HCT116 (cell line): ENCODE measurements at regions not wholly inside any gene's neighbourhood (a gene's known extent, or its start where the extent isn't known, plus 50 kb on each side); places are given as distances from the start of the nearest gene placed in this dataset.

Experiments
- ATAC-seq: fragments of 200-7000 bp; cut with Tn5 transposase; 2 replicates; pipeline ENCODE4 v1.9.1; 2020; ENCODE audit warnings: mild to moderate bottlenecking, moderate library complexity
- BruUV-seq: library from RNA; stranded (reverse); fragments of 400-500 nt; replicated peaks from 2 replicates; lab custom pipeline; 2021; lab: Mats Ljungman, UMichigan
- CTCF ChIA-PET: fragments of 300-600 bp; sonication (Branson Sonifier 250); formaldehyde crosslinking; loops from one replicate; lab custom pipeline; 2021; ENCODE audit warnings: antibody characterized with exemption; lab: Charles Lee
- POLR2A ChIA-PET: fragments of 300-600, 350-600 bp; sonication (Branson Sonifier 250); formaldehyde crosslinking; loops from one replicate; lab custom pipeline; 2021; ENCODE audit warnings: antibody characterized with exemption; lab: Charles Lee
- RAD21 ChIA-PET, 2 experiments: fragments of 300-600 bp; sonication (Branson Sonifier 250); formaldehyde crosslinking; loops; one replicate each; lab custom pipeline; 2023; ENCODE audit warnings: low total read pairs in 2 of 2; ENCODE audit not compliant: uncharacterized antibody in 2 of 2, unreplicated experiment in 2 of 2, low non-redundant PET in 1 of 2; lab: Charles Lee
- DNase-seq: peaks from one replicate; pipeline ENCODE4 v3.0.0-alpha.2; 2010; ENCODE audit warnings: low read depth, low spot score
- H2AFZ ChIP-seq: fragments of 200-600 bp; shearing (Covaris generic), sonication (generic); 2 replicates; pipeline ENCODE4 v1.6.1; 2017; ENCODE audit warnings: low read depth, mixed run types, mixed read lengths, antibody characterized with exemption, low read length; ENCODE audit not compliant: poor library complexity, severe bottlenecking
- H3K27ac ChIP-seq: 2 replicates; pipeline ENCODE4 v1.5.1; 2012; ENCODE audit warnings: low read depth, low read length
- H3K27me3 ChIP-seq: fragments of 200-600 bp; sonication (generic); 2 replicates; pipeline ENCODE4 v1.6.1; 2016; ENCODE audit warnings: mixed run types, low read length, mixed read lengths; ENCODE audit not compliant: insufficient read depth
- H3K36me3 ChIP-seq, 2 experiments: fragments of 200-500 bp in 1 of 2; fragments of 200-600 bp in 1 of 2; sonication (Bioruptor generic) in 1 of 2; sonication (generic) in 1 of 2; 2 replicates each; pipeline versions ENCODE4 v1.5.1 to v1.6.1; 2014 to 2016; ENCODE audit warnings: low read length in 2 of 2, inconsistent platforms in 1 of 2, mixed read lengths in 1 of 2, mixed run types in 1 of 2; ENCODE audit not compliant: insufficient read depth in 2 of 2, control insufficient read depth in 1 of 2
- H3K4me1 ChIP-seq, 2 experiments: fragments of 200-600 bp in 1 of 2; sonication (generic) in 1 of 2; 2 replicates each; pipeline versions ENCODE4 v1.5.1 to v1.6.1; 2012 to 2017; ENCODE audit warnings: low read length in 2 of 2, inconsistent platforms in 1 of 2, mild to moderate bottlenecking in 1 of 2, mixed read lengths in 1 of 2, mixed run types in 1 of 2, moderate library complexity in 1 of 2; ENCODE audit not compliant: insufficient read depth in 2 of 2, control insufficient read depth in 1 of 2
- H3K4me2 ChIP-seq: fragments of 200-600 bp; sonication (generic); 2 replicates; pipeline ENCODE4 v1.6.1; 2017; ENCODE audit warnings: mixed run types, low read length, mixed read lengths
- H3K4me3 ChIP-seq, 2 experiments: fragments of 200-600 bp in 1 of 2; sonication (generic) in 1 of 2; replicated peaks in 1 of 2; 2 replicates each; pipeline ENCODE4 v1.5.1; 2011 to 2016; ENCODE audit warnings: low read length in 2 of 2, control low read depth in 1 of 2, low read depth in 1 of 2, mild to moderate bottlenecking in 1 of 2, mixed read lengths in 1 of 2, mixed run types in 1 of 2
- H3K79me2 ChIP-seq: fragments of 200-600 bp; sonication (generic); 2 replicates; pipeline ENCODE4 v1.6.1; 2017; ENCODE audit warnings: mild to moderate bottlenecking, mixed run types, low read length, moderate library complexity, mixed read lengths; ENCODE audit not compliant: insufficient read depth
- H3K9ac ChIP-seq: fragments of 200-600 bp; sonication (generic); 2 replicates; pipeline ENCODE4 v1.6.1; 2016; ENCODE audit warnings: low read length, mixed read lengths
- H3K9me2 ChIP-seq: fragments of 200-600 bp; sonication (generic), shearing (Covaris generic); 2 replicates; pipeline ENCODE4 v1.6.1; 2017; ENCODE audit warnings: mixed run types, mild to moderate bottlenecking, moderate library complexity; ENCODE audit not compliant: insufficient read depth
- H3K9me3 ChIP-seq, 2 experiments: fragments of 200-500 bp in 1 of 2; fragments of 200-600 bp in 1 of 2; sonication (Bioruptor generic) in 1 of 2; sonication (generic) in 1 of 2; 2 replicates each; pipeline ENCODE4 v1.6.1; 2014 to 2017; ENCODE audit warnings: low read length in 2 of 2, mixed read lengths in 2 of 2, inconsistent platforms in 1 of 2, low read depth in 1 of 2, mild to moderate bottlenecking in 1 of 2, mixed run types in 1 of 2, moderate library complexity in 1 of 2; ENCODE audit not compliant: control insufficient read depth in 1 of 2, insufficient read depth in 1 of 2
- H4K20me1 ChIP-seq: fragments of 200-600 bp; sonication (generic), shearing (Covaris generic); 2 replicates; pipeline ENCODE4 v1.6.1; 2017; ENCODE audit warnings: mixed run types, mild to moderate bottlenecking, moderate library complexity; ENCODE audit not compliant: insufficient read depth
- CBX3 ChIP-seq: IDR thresholded peaks from 2 replicates; pipeline ENCODE4 v1.6.1; 2012; ENCODE audit warnings: low read depth
- CEBPB ChIP-seq: IDR thresholded peaks from 2 replicates; pipeline ENCODE4 v1.6.1; 2012; ENCODE audit warnings: low read depth
- EGR1 ChIP-seq: IDR thresholded peaks from 2 replicates; pipeline ENCODE4 v1.6.1; 2012; ENCODE audit warnings: low read depth
- EZH2 ChIP-seq: fragments of 200-600 bp; sonication (generic); IDR thresholded peaks from 2 replicates; pipeline ENCODE4 v1.6.1; 2017; ENCODE audit warnings: antibody characterized with exemption, mixed run types
- FOSL1 ChIP-seq: IDR thresholded peaks from 2 replicates; pipeline ENCODE4 v1.6.1; 2012; ENCODE audit warnings: low read depth
- MAX ChIP-seq: IDR thresholded peaks from 2 replicates; pipeline ENCODE4 v1.6.1; 2012
- RAD21 ChIP-seq: IDR thresholded peaks from 2 replicates; pipeline ENCODE4 v1.6.1; 2012; ENCODE audit warnings: low read depth, mild to moderate bottlenecking
- SIN3A ChIP-seq: IDR thresholded peaks from 2 replicates; pipeline ENCODE4 v1.6.1; 2012; ENCODE audit warnings: low read depth
- SP1 ChIP-seq: IDR thresholded peaks from 2 replicates; pipeline ENCODE4 v1.6.1; 2012; ENCODE audit warnings: low read depth
- SRF ChIP-seq: IDR thresholded peaks from 2 replicates; pipeline ENCODE4 v1.6.1; 2012; ENCODE audit warnings: low read depth
- TCF7L2 ChIP-seq: IDR thresholded peaks from 2 replicates; pipeline ENCODE4 v1.7.0; 2011; ENCODE audit warnings: borderline replicate concordance, inconsistent platforms; ENCODE audit not compliant: insufficient read depth, insufficient read length; ENCODE audit errors: extremely low read depth
- ZFX ChIP-seq: fragments of 450-650 bp; IDR thresholded peaks from 2 replicates; pipeline ENCODE4 v1.6.1; 2017
- intact Hi-C: fragments of 100-400 bp; cut with micrococcal nuclease; formaldehyde crosslinking; loops from 2 replicates; pipeline ENCODE4 v1.10.0; 2022
- TF ChIP-seq, protein P1 (sequence below): IDR thresholded peaks from 2 replicates; pipeline ENCODE4 v1.6.1; 2012; ENCODE audit warnings: low read depth
- TF ChIP-seq, protein P2 (sequence below), 3 experiments: fragments of 200-600 bp in 1 of 3; sonication (generic) in 1 of 3; IDR thresholded peaks in 2 of 3; conservative IDR thresholded peaks in 1 of 3; 2 replicates each; pipeline ENCODE4 v1.5.1; 2012 to 2017; ENCODE audit warnings: low read depth in 2 of 3, low read length in 2 of 3, antibody characterized with exemption in 1 of 3, borderline replicate concordance in 1 of 3, control low read depth in 1 of 3, mild to moderate bottlenecking in 1 of 3, mixed read lengths in 1 of 3, mixed run types in 1 of 3, moderate library complexity in 1 of 3; ENCODE audit not compliant: insufficient read depth in 1 of 3

DNA sequence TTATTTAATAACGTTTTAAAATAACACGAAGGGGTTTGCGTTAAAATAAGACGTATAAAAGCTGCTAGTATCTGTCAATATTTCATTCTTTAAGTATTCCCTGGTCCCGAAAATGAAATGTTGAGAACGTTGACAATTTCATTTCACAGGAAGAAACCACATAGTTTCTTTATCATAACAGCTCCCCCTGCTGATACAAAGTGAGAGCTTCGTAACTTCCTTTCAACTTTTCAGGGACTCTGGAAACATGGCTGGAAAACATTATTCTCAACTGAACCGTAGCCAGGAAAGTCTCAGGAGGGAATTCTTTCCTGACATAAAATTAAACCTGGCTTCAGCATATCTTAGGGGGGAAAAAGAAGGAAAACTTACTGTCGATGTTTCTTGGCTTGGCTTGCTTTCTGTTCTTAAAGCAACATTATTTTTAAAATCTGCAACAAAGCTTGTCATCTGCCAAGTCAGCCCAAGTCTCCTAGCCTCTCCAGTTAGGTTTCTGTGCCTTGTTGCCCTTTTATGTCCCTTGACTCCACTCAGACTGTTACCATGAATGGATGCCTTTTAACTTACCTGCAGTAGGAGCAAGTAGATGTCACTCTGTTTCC, 122.9 kb upstream of the DAB2 start:
- Histone ChIP-seq H3K4me3 (no peak overlapping the region), H3K27ac (no peak overlapping the region), H2AFZ (peak overlapping the region; percentile 69), H3K9ac (no peak overlapping the region), H3K9me3 (no peaks in the 10 kb centered on the region), H3K27me3 (no peaks in the 10 kb centered on the region), H3K79me2 (no peaks in the 10 kb centered on the region), H3K4me1 (0 out of 4 replicates have a peak, but pooled peaks cover 0 to 4% of the 10 kb centered on the region in 2 experiments), H4K20me1 (no peaks in the 10 kb centered on the region), H3K9me2 (no peaks in the 10 kb centered on the region), H3K4me2 (peak overlapping the region; percentile 53), H3K36me3 (no peaks in the 10 kb centered on the region)
- ATAC-seq (peak; percentile 73), DNase-seq (peak; percentile 43)
- TF ChIP-seq SIN3A = no peak
- no peak for TF ChIP-seq FOSL1
- no peak for TF ChIP-seq MAX
- TF ChIP-seq EGR1 = no peak
- TF ChIP-seq SRF = no peak
- no peak for TF ChIP-seq TCF7L2
- TF ChIP-seq EZH2 = no peak
- peak; percentile 79 for TF ChIP-seq RAD21
- TF ChIP-seq, protein P1, sequence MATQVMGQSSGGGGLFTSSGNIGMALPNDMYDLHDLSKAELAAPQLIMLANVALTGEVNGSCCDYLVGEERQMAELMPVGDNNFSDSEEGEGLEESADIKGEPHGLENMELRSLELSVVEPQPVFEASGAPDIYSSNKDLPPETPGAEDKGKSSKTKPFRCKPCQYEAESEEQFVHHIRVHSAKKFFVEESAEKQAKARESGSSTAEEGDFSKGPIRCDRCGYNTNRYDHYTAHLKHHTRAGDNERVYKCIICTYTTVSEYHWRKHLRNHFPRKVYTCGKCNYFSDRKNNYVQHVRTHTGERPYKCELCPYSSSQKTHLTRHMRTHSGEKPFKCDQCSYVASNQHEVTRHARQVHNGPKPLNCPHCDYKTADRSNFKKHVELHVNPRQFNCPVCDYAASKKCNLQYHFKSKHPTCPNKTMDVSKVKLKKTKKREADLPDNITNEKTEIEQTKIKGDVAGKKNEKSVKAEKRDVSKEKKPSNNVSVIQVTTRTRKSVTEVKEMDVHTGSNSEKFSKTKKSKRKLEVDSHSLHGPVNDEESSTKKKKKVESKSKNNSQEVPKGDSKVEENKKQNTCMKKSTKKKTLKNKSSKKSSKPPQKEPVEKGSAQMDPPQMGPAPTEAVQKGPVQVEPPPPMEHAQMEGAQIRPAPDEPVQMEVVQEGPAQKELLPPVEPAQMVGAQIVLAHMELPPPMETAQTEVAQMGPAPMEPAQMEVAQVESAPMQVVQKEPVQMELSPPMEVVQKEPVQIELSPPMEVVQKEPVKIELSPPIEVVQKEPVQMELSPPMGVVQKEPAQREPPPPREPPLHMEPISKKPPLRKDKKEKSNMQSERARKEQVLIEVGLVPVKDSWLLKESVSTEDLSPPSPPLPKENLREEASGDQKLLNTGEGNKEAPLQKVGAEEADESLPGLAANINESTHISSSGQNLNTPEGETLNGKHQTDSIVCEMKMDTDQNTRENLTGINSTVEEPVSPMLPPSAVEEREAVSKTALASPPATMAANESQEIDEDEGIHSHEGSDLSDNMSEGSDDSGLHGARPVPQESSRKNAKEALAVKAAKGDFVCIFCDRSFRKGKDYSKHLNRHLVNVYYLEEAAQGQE = no peak
- no peak for TF ChIP-seq ZFX
- TF ChIP-seq SP1 = no peak
- TF ChIP-seq CEBPB = no peak
- TF ChIP-seq, protein P2, sequence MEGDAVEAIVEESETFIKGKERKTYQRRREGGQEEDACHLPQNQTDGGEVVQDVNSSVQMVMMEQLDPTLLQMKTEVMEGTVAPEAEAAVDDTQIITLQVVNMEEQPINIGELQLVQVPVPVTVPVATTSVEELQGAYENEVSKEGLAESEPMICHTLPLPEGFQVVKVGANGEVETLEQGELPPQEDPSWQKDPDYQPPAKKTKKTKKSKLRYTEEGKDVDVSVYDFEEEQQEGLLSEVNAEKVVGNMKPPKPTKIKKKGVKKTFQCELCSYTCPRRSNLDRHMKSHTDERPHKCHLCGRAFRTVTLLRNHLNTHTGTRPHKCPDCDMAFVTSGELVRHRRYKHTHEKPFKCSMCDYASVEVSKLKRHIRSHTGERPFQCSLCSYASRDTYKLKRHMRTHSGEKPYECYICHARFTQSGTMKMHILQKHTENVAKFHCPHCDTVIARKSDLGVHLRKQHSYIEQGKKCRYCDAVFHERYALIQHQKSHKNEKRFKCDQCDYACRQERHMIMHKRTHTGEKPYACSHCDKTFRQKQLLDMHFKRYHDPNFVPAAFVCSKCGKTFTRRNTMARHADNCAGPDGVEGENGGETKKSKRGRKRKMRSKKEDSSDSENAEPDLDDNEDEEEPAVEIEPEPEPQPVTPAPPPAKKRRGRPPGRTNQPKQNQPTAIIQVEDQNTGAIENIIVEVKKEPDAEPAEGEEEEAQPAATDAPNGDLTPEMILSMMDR (IDR thresholded peaks at IDR 0.05 in 2 of 3, conservative IDR thresholded peaks at IDR 0.05 in 1 of 3; ENCODE audit: borderline replicate concordance in 1 of 3, insufficient read depth in 1 of 3, low read depth in 2 of 3, low read length in 2 of 3) = peak; percentile 72 to 75 (median 75); a peak in 5 of 6 replicates
- TF ChIP-seq CBX3 = no peak
- no TSS peak for BruUV-seq
- CTCF ChIA-PET = interaction anchor here (0.8 to 3.0 kb wide), 17 partner anchors 8 to 467 kb away, joined by 3 to 132 read pairs (median 4); partner anchors contain the start of gene DAB2
- intact Hi-C loops = loop anchor here (1.0 to 5.0 kb wide), 4 partner anchors 125 to 400 kb away; partner anchors contain the start of gene DAB2
- POLR2A ChIA-PET = interaction anchor here (0.9 to 1.7 kb wide), 2 partner anchors 123 to 172 kb away, joined by 3 to 9 read pairs; partner anchors contain the start of gene DAB2
- RAD21 ChIA-PET = interaction anchor here (0.7 to 2.5 kb wide), 6 partner anchors 18 to 330 kb away, joined by 3 to 20 read pairs (median 4); partner anchors contain the start of gene DAB2 (in 1 of the 2)
